SK-N-SH (cell line): ENCODE measurements at regions not wholly inside any gene's neighbourhood (a gene's known extent, or its start where the extent isn't known, plus 50 kb on each side); places are given as distances from the start of the nearest gene placed in this dataset.

Experiments used
- CTCF ChIA-PET: fragments of 300-600, 350-600 bp; formaldehyde crosslinking; extraction: SDS; loops from one replicate; lab custom pipeline; 2021; lab: Yijun Ruan, JAX
- POLR2A ChIA-PET: fragments of 350-600 bp; sonication (Branson Sonifier 250); formaldehyde crosslinking; extraction: SDS; loops from one replicate; lab custom pipeline; 2020; ENCODE audit warnings: antibody characterized with exemption, inconsistent platforms; lab: Yijun Ruan, JAX
- DNase-seq: peaks from one replicate; pipeline ENCODE4 v3.0.0; 2012
- H2AFZ ChIP-seq: fragments of 200-600 bp; sonication (generic); 2 replicates; pipeline ENCODE4 v1.8.1; 2016; ENCODE audit warnings: antibody characterized with exemption, mild to moderate bottlenecking, low read depth
- H3F3A ChIP-seq: fragments of 200-600 bp; sonication (generic); replicated peaks from 2 replicates; pipeline ENCODE3; 2016; ENCODE audit warnings: antibody characterized with exemption, mild to moderate bottlenecking; ENCODE audit not compliant: insufficient read depth
- H3K27ac ChIP-seq, 2 experiments: fragments of 200-500 bp in 1 of 2; fragments of 200-600 bp in 1 of 2; sonication (Bioruptor generic) in 1 of 2; sonication (generic), shearing (Covaris generic) in 1 of 2; 2 replicates each; pipeline versions ENCODE4 v1.5.1 to v1.6.1; 2014 to 2016; ENCODE audit warnings: low read depth in 2 of 2, inconsistent platforms in 1 of 2, low read length in 1 of 2, mild to moderate bottlenecking in 1 of 2, mixed read lengths in 1 of 2
- H3K27me3 ChIP-seq: fragments of 200-600 bp; sonication (generic), shearing (Covaris generic); 2 replicates; pipeline ENCODE4 v1.6.1; 2016; ENCODE audit warnings: mixed run types; ENCODE audit not compliant: insufficient read depth
- H3K36me3 ChIP-seq, 2 experiments: fragments of 200-500 bp in 1 of 2; fragments of 200-600 bp in 1 of 2; sonication (Bioruptor generic) in 1 of 2; sonication (generic) in 1 of 2; replicated peaks in 1 of 2; 2 replicates each; pipeline versions ENCODE3 to v1.5.1; 2014 to 2016; ENCODE audit warnings: low read length in 1 of 2, mild to moderate bottlenecking in 1 of 2; ENCODE audit not compliant: insufficient read depth in 2 of 2, control insufficient read depth in 1 of 2
- H3K4me1 ChIP-seq, 2 experiments: fragments of 200-500 bp in 1 of 2; fragments of 200-600 bp in 1 of 2; sonication (Bioruptor generic) in 1 of 2; sonication (generic), shearing (Covaris generic) in 1 of 2; 2 replicates each; pipeline versions ENCODE4 v1.5.1 to v1.6.1; 2014 to 2016; ENCODE audit warnings: low read depth in 1 of 2, low read length in 1 of 2, mixed run types in 1 of 2; ENCODE audit not compliant: insufficient read depth in 2 of 2, control insufficient read depth in 1 of 2
- H3K4me2 ChIP-seq: fragments of 200-600 bp; sonication (generic), shearing (Covaris generic); 2 replicates; pipeline ENCODE4 v1.6.1; 2017; ENCODE audit warnings: mixed run types
- H3K4me3 ChIP-seq, 2 experiments: fragments of 200-500 bp in 1 of 2; fragments of 200-600 bp in 1 of 2; sonication (Bioruptor generic) in 1 of 2; sonication (generic), shearing (Covaris generic) in 1 of 2; 2 replicates each; pipeline versions ENCODE4 v1.5.1 to v1.8.1; 2014 to 2016; ENCODE audit warnings: low read depth in 2 of 2, inconsistent platforms in 1 of 2, low read length in 1 of 2, mild to moderate bottlenecking in 1 of 2, mixed read lengths in 1 of 2, moderate library complexity in 1 of 2
- H3K79me2 ChIP-seq: fragments of 200-600 bp; sonication (generic); 2 replicates; pipeline ENCODE4 v1.8.1; 2017; ENCODE audit warnings: mild to moderate bottlenecking; ENCODE audit not compliant: insufficient read depth
- H3K9ac ChIP-seq: fragments of 200-600 bp; sonication (generic); 2 replicates; pipeline ENCODE4 v1.6.1; 2017; ENCODE audit warnings: mixed run types
- H3K9me2 ChIP-seq: fragments of 200-600 bp; sonication (generic); 2 replicates; pipeline ENCODE4 v1.6.1; 2017; ENCODE audit warnings: mixed run types
- H3K9me3 ChIP-seq: fragments of 200-600 bp; sonication (generic); 2 replicates; pipeline ENCODE4 v1.6.1; 2017; ENCODE audit warnings: mixed run types, mild to moderate bottlenecking, moderate library complexity
- H4K20me1 ChIP-seq: fragments of 200-600 bp; sonication (generic); 2 replicates; pipeline ENCODE4 v1.6.1; 2017; ENCODE audit warnings: mild to moderate bottlenecking, mixed run types; ENCODE audit not compliant: insufficient read depth
- CHD2 ChIP-seq: fragments of 150-350 bp; IDR thresholded peaks from 2 replicates; pipeline ENCODE4 v1.6.1; 2018; ENCODE audit warnings: low read length; ENCODE audit not compliant: partially characterized antibody
- CTCF ChIP-seq: fragments of 200-600 bp; sonication (generic); IDR thresholded peaks from 2 replicates; pipeline ENCODE4 v1.6.1; 2017; ENCODE audit warnings: antibody characterized with exemption, mild to moderate bottlenecking, moderate library complexity
- EP300 ChIP-seq, 2 experiments: IDR thresholded peaks; 2 replicates each; pipeline versions ENCODE4 v1.4.0 to v1.6.1; 2012; ENCODE audit warnings: borderline replicate concordance in 1 of 2, low read depth in 1 of 2, low read length in 1 of 2
- EZH2phosphoT487 ChIP-seq: fragments of 200-600 bp; sonication (generic); IDR thresholded peaks from 2 replicates; pipeline ENCODE4 v1.6.1; 2017; ENCODE audit warnings: low read depth, mixed run types, mild to moderate bottlenecking, antibody characterized with exemption, moderate library complexity, borderline replicate concordance
- GATA2 ChIP-seq: sonication (generic); formaldehyde crosslinking; IDR thresholded peaks from 2 replicates; pipeline ENCODE4 v1.5.0; 2020; ENCODE audit warnings: mild to moderate bottlenecking, missing genetic modification reagents
- IRF3 ChIP-seq: fragments of 150-350 bp; IDR thresholded peaks from 2 replicates; pipeline ENCODE4 v1.6.1; 2016; ENCODE audit warnings: mild to moderate bottlenecking, low read depth, low read length
- JUND ChIP-seq: IDR thresholded peaks from 2 replicates; pipeline ENCODE4 v1.4.0; 2012
- MXI1 ChIP-seq: IDR thresholded peaks from 2 replicates; pipeline ENCODE4 v1.6.1; 2012; ENCODE audit warnings: mild to moderate bottlenecking, low read depth, low read length, improper control_type of control experiment
- NFIC ChIP-seq: IDR thresholded peaks from 2 replicates; pipeline ENCODE4 v1.4.0; 2012; ENCODE audit warnings: borderline replicate concordance
- NRF1 ChIP-seq: IDR thresholded peaks from 2 replicates; pipeline ENCODE4 v1.6.1; 2012; ENCODE audit warnings: low read depth, mild to moderate bottlenecking, low read length
- RCOR1 ChIP-seq: fragments of 150-350 bp; IDR thresholded peaks from 2 replicates; pipeline ENCODE4 v1.6.1; 2017; ENCODE audit warnings: antibody characterized with exemption, low read length
- SIN3A ChIP-seq: IDR thresholded peaks from 2 replicates; pipeline ENCODE4 v1.6.1; 2012; ENCODE audit warnings: low read depth, mild to moderate bottlenecking, low read length, moderate library complexity, borderline replicate concordance
- TCF12 ChIP-seq: IDR thresholded peaks from 2 replicates; pipeline ENCODE4 v1.4.0; 2012
- WGBS: methylation state at CpG from one replicate; pipeline ENCODE4 v1.1.6; 2017; ENCODE audit warnings: low lambda C conversion rate; 5-methylcytosine and 5-hydroxymethylcytosine counted together
- TF ChIP-seq, protein P1 (sequence below): IDR thresholded peaks from 2 replicates; pipeline ENCODE4 v1.4.0; 2012; ENCODE audit warnings: low read depth, borderline replicate concordance
- TF ChIP-seq, protein P2 (sequence below): IDR thresholded peaks from 2 replicates; pipeline ENCODE4 v1.4.0; 2012; ENCODE audit warnings: low read depth, borderline replicate concordance

DNA sequence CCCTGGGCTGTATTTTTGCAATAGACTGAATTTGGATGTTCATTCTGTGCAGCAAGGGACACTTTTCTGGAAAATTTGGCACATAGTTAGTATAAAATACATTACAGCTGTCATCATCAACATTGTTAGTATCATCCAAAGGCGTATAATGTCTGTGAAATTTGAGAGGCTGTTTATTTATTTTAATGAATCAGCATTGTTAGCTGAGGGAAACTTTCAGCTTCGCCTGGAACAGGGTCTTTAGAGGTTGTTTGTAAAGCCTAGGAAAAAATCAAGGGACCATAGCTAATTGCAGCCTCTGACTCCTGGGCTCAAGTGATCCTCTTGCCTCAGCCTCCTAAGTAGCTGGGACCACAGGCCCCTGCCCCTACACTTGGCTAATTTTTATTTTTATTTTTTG, 106.8 kb upstream of the USP24 start:
- Histone ChIP-seq H3K4me2 (no peak overlapping the region), H3K79me2 (no peaks in the 10 kb centered on the region), H3K9me2 (no peaks in the 10 kb centered on the region), H3K9me3 (no peaks in the 10 kb centered on the region), H4K20me1 (no peaks in the 10 kb centered on the region), H3K27ac (no peak overlapping the region), H3K9ac (no peak overlapping the region), H3K27me3 (no peaks in the 10 kb centered on the region), H2AFZ (no peak overlapping the region), H3F3A (no peaks in the 10 kb centered on the region), H3K4me3 (no peak overlapping the region), H3K36me3 (no peaks in the 10 kb centered on the region), H3K4me1 (peaks cover 2 to 9% of the 10 kb centered on the region in 2 experiments; a peak in 2 of 4 replicates)
- WGBS = 61% methylated on average over 2 of the region's 2 CpGs
- ChIA-PET CTCF (interaction anchor here (2.2 kb wide), 1 partner anchor 54 kb away, joined by 6 read pairs; no protein-coding TSS in a partner anchor), POLR2A (interaction anchor here (0.7 kb wide), 1 partner anchor 233 kb away, joined by 3 read pairs; no protein-coding TSS in a partner anchor)
- DNase-seq = no peak
- TF ChIP-seq TCF12 (0 out of 2 replicates have a peak, but pooled peaks have one; percentile 16), EP300 (IDR thresholded peaks at IDR 0.05; ENCODE audit: borderline replicate concordance in 1 of 2, low read depth in 1 of 2, low read length in 1 of 2) (no peak)
- TF ChIP-seq, all 33 proteins: peak for 1

DNA sequence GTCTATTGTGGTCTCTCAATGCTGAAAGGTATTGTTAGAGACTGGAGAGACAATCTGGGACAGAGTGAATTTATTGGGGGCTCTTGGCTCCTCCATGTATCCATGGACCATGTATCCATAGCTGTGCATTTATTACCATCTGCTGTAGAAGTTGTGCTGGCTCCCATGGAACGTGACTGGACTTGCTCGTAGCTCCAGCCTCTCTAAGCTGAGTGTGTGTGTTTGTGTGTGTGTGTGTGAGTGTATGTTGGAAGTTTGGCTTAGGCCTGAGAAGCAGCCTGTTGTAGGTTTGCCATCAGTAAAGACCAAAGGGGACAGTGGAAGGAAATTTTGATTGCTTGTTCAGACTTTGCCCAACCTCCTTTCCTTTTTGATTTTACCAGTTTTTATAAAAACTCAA, 105.7 kb upstream of the USP24 start:
- Histone ChIP-seq H3K9me2 (no peaks in the 10 kb centered on the region), H3K4me1 (peaks cover 2 to 9% of the 10 kb centered on the region in 2 experiments; a peak in 2 of 4 replicates), H3K27ac (no peak overlapping the region), H3K4me3 (no peak overlapping the region), H3K79me2 (no peaks in the 10 kb centered on the region), H3K9me3 (no peaks in the 10 kb centered on the region), H3K4me2 (no peak overlapping the region), H3K9ac (no peak overlapping the region), H2AFZ (no peak overlapping the region), H3K27me3 (no peaks in the 10 kb centered on the region), H3K36me3 (no peaks in the 10 kb centered on the region), H3F3A (no peaks in the 10 kb centered on the region), H4K20me1 (no peaks in the 10 kb centered on the region)
- 93% methylated on average over 2 of the region's 2 CpGs for WGBS
- DNase-seq = no peak
- TF ChIP-seq JUND (no peak), GATA2 (CRISPR knock-in tag) (no peak), NFIC (no peak), CTCF (no peak), RCOR1 (no peak), MXI1 (no peak), SIN3A (no peak), CHD2 (no peak), NRF1 (no peak), EZH2phosphoT487 (no peak), IRF3 (no peak), TCF12 (no peak)
- TF ChIP-seq, protein P1, sequence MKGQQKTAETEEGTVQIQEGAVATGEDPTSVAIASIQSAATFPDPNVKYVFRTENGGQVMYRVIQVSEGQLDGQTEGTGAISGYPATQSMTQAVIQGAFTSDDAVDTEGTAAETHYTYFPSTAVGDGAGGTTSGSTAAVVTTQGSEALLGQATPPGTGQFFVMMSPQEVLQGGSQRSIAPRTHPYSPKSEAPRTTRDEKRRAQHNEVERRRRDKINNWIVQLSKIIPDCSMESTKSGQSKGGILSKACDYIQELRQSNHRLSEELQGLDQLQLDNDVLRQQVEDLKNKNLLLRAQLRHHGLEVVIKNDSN = no peak
- TF ChIP-seq, protein P2, sequence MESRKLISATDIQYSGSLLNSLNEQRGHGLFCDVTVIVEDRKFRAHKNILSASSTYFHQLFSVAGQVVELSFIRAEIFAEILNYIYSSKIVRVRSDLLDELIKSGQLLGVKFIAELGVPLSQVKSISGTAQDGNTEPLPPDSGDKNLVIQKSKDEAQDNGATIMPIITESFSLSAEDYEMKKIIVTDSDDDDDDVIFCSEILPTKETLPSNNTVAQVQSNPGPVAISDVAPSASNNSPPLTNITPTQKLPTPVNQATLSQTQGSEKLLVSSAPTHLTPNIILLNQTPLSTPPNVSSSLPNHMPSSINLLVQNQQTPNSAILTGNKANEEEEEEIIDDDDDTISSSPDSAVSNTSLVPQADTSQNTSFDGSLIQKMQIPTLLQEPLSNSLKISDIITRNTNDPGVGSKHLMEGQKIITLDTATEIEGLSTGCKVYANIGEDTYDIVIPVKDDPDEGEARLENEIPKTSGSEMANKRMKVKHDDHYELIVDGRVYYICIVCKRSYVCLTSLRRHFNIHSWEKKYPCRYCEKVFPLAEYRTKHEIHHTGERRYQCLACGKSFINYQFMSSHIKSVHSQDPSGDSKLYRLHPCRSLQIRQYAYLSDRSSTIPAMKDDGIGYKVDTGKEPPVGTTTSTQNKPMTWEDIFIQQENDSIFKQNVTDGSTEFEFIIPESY = no peak
- ChIA-PET CTCF (interaction anchor here (2.2 kb wide), 1 partner anchor 55 kb away, joined by 6 read pairs; no protein-coding TSS in a partner anchor), POLR2A (no interaction called here)
